Esophagus muscularis mucosa (tissue), 3 donors: ENCODE measurements at regions not wholly inside any gene's neighbourhood (a gene's known extent, or its start where the extent isn't known, plus 50 kb on each side); places are given as distances from the start of the nearest gene placed in this dataset.

ENCODE experiments used
- CTCF ChIP-seq, 3 experiments: fragments of 200-600 bp in 2 of 3; fragments of 450-650 bp in 1 of 3; sonication (generic) in 2 of 3; IDR thresholded peaks; one replicate each; pipeline ENCODE4 v1.5.1; 2017 to 2019; ENCODE audit warnings: antibody characterized with exemption in 3 of 3, mild to moderate bottlenecking in 2 of 3, moderate library complexity in 1 of 3
- POLR2A ChIP-seq: fragments of 450-650 bp; IDR thresholded peaks from one replicate; pipeline ENCODE4 v1.6.1; 2017; ENCODE audit warnings: antibody characterized with exemption, moderate library complexity, mild to moderate bottlenecking, low read depth
- POLR2AphosphoS5 ChIP-seq, 2 donors: sonication (generic); formaldehyde crosslinking; IDR thresholded peaks; one replicate each; pipeline ENCODE4 v1.6.1; 2017; ENCODE audit warnings: antibody characterized with exemption in 2 of 2

- no peak for TF ChIP-seq POLR2A
- TF ChIP-seq CTCF (IDR thresholded peaks at IDR 0.05): no peak
- no peak for TF ChIP-seq POLR2AphosphoS5 (IDR thresholded peaks at IDR 0.05)
These were observed 368.9 kb upstream of the MEIS1 start for GRCh38 chr2:66066032-66066431.
